KMS-11 (cell line): ENCODE measurements at regions not wholly inside any gene's neighbourhood (a gene's known extent, or its start where the extent isn't known, plus 50 kb on each side); places are given as distances from the start of the nearest gene placed in this dataset.

Source experiments
- H2AFZ ChIP-seq: fragments of 200-600 bp; sonication (generic); 2 replicates; pipeline ENCODE4 v1.6.1; 2016; ENCODE audit warnings: antibody characterized with exemption, mixed run types, low read depth
- H3K27ac ChIP-seq: fragments of 200-600 bp; sonication (generic); 2 replicates; pipeline ENCODE4 v1.6.1; 2016; ENCODE audit warnings: mild to moderate bottlenecking, mixed run types
- H3K27me3 ChIP-seq: fragments of 200-600 bp; sonication (generic); 2 replicates; pipeline ENCODE4 v1.6.1; 2017; ENCODE audit warnings: mild to moderate bottlenecking, low read depth, mixed run types, moderate library complexity; ENCODE audit not compliant: insufficient read depth
- H3K36me3 ChIP-seq: fragments of 200-600 bp; sonication (generic); 2 replicates; pipeline ENCODE4 v1.6.1; 2017; ENCODE audit warnings: mild to moderate bottlenecking, mixed run types; ENCODE audit not compliant: insufficient read depth
- H3K4me1 ChIP-seq: fragments of 200-600 bp; sonication (generic); 2 replicates; pipeline ENCODE4 v1.6.1; 2016; ENCODE audit warnings: mild to moderate bottlenecking, low read depth, mixed run types; ENCODE audit not compliant: poor library complexity, severe bottlenecking
- H3K4me2 ChIP-seq: fragments of 200-600 bp; sonication (generic); 2 replicates; pipeline ENCODE4 v1.7.0; 2016; ENCODE audit warnings: mild to moderate bottlenecking, mixed run types
- H3K4me3 ChIP-seq: fragments of 200-600 bp; sonication (generic); IDR thresholded peaks from 2 replicates; pipeline ENCODE4 v1.6.1; 2017; ENCODE audit warnings: low read depth, low read length, mixed read lengths; ENCODE audit not compliant: insufficient read depth
- H3K79me2 ChIP-seq: fragments of 200-600 bp; sonication (generic); 2 replicates; pipeline ENCODE4 v1.6.1; 2016; ENCODE audit warnings: low read depth, mixed run types; ENCODE audit not compliant: insufficient read depth
- H3K9ac ChIP-seq: fragments of 200-600 bp; sonication (generic); 2 replicates; pipeline ENCODE4 v1.6.1; 2016; ENCODE audit warnings: mild to moderate bottlenecking, mixed run types
- H4K20me1 ChIP-seq: fragments of 200-600 bp; sonication (generic); 2 replicates; pipeline ENCODE4 v1.6.1; 2016; ENCODE audit warnings: mild to moderate bottlenecking, mixed run types; ENCODE audit not compliant: insufficient read depth
- TF ChIP-seq, protein P1 (sequence below): fragments of 200-600 bp; sonication (generic); conservative IDR thresholded peaks from 2 replicates; pipeline ENCODE4 v1.6.1; 2017; ENCODE audit warnings: low read depth, mild to moderate bottlenecking, antibody characterized with exemption, low read length, moderate library complexity, mixed read lengths

DNA sequence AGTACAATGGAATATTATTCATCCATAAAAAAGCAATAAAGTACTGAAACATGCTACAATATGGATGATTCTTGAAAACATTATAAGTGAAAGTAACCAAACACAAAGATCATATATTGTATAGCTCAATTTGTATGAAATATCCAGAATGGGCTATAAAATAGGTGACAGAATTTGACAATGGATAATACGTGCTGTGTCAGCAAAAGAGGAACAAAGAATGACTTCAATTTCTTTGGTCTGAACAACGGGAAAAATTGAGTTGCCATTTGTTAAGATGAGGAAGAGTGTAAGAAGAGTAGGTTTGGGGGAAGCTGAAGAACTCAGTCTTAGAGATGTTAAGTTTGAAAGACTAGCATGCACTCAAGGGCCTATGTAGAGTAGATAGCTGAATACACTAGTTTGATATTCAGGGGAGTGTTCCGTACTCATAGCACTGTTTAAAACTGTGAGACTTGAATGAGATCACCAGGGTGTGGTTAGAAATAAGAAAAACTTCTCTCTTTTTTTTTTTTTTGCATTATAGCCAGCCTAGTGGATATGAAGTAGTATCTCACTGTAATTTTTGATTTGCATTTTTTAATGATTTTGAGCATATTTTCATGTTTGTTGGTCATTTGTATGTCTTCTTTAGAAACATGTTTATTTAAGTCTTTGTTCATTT is 213.6 kb downstream of the NR4A2 start:
- no peak overlapping the region for H3K4me2 ChIP-seq
- no peaks in the 10 kb centered on the region for H3K27me3 ChIP-seq
- no peaks in the 10 kb centered on the region for H4K20me1 ChIP-seq
- H2AFZ ChIP-seq: no peak overlapping the region
- no peaks in the 10 kb centered on the region for H3K4me1 ChIP-seq
- TF ChIP-seq, protein P1, sequence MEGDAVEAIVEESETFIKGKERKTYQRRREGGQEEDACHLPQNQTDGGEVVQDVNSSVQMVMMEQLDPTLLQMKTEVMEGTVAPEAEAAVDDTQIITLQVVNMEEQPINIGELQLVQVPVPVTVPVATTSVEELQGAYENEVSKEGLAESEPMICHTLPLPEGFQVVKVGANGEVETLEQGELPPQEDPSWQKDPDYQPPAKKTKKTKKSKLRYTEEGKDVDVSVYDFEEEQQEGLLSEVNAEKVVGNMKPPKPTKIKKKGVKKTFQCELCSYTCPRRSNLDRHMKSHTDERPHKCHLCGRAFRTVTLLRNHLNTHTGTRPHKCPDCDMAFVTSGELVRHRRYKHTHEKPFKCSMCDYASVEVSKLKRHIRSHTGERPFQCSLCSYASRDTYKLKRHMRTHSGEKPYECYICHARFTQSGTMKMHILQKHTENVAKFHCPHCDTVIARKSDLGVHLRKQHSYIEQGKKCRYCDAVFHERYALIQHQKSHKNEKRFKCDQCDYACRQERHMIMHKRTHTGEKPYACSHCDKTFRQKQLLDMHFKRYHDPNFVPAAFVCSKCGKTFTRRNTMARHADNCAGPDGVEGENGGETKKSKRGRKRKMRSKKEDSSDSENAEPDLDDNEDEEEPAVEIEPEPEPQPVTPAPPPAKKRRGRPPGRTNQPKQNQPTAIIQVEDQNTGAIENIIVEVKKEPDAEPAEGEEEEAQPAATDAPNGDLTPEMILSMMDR: no peak
- H3K4me3 ChIP-seq: no peak overlapping the region
- H3K27ac ChIP-seq: no peak overlapping the region
- no peaks in the 10 kb centered on the region for H3K79me2 ChIP-seq
- no peak overlapping the region for H3K9ac ChIP-seq
- H3K36me3 ChIP-seq: no peaks in the 10 kb centered on the region

DNA sequence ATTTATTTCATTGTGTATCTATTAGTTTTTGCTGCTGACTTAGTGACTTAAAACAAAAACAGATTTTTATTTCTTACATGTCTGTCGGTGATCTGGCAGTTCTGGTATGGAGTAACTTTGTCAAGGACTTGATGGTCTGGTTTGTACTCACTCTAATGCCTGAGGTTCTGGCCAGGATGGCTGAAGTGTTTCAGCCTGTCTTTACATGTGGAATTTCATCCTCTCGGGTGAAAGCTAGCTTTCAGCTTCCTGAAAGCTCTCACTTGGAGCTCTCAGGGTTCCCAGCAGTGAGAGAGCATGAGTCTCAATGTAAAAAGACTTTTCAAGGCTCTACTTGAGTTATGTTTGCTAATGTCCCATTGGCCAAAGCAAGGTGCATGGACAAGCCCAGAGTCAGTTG is 216.4 kb downstream of the NR4A2 start:
- Histone ChIP-seq H3K27me3 (no peaks in the 10 kb centered on the region), H3K9ac (no peak overlapping the region), H3K27ac (no peak overlapping the region), H3K4me2 (no peak overlapping the region), H3K4me1 (no peaks in the 10 kb centered on the region), H4K20me1 (no peaks in the 10 kb centered on the region), H3K79me2 (no peaks in the 10 kb centered on the region), H3K36me3 (no peaks in the 10 kb centered on the region), H2AFZ (no peak overlapping the region), H3K4me3 (no peak overlapping the region)
- TF ChIP-seq, protein P1: no peak

DNA sequence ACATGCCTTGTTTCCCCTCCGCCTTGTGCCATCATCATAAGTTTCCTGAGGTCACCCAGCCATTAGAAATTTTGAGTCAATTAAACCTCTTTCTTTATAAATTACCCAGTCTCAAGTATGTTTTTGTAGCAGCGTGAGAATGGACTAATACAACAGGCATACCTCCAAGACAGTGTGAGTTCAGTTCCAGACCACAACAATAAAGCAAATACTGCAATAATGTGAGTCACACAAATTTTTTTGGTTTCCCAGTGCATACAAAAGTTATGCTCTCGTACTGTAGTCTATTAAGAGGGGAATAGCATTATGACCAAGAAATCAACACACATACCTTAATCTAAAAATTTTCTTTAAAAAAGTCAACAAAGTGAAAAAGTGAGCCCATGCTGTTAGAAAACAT is 217.2 kb downstream of the NR4A2 start:
- no peak overlapping the region for H3K9ac ChIP-seq
- H3K27ac ChIP-seq: no peak overlapping the region

DNA sequence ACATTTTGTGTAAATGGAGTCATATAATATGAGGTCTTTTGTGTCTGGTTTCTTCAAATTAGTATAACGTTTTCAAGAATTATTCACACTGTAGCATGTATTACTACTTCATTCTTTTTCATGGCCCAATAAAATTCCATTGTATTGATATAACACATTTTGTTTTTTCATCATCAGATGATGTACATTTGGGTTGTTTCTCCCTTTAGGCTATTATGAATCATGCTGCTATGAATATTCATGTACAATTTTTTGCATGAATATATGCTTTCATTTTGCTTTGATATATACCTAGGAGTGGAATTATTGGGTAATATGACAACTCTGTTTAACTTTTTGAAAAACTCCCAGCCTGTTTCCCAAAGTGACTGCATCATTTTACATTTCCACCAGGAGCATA is 220.2 kb downstream of the NR4A2 start:
- Histone ChIP-seq H3K4me2 (no peak overlapping the region), H3K27ac (no peak overlapping the region), H3K27me3 (no peaks in the 10 kb centered on the region), H4K20me1 (no peaks in the 10 kb centered on the region), H3K4me3 (no peak overlapping the region), H3K79me2 (no peaks in the 10 kb centered on the region), H3K36me3 (no peaks in the 10 kb centered on the region), H2AFZ (no peak overlapping the region), H3K4me1 (no peaks in the 10 kb centered on the region), H3K9ac (no peak overlapping the region)
- TF ChIP-seq, protein P1: no peak

More for the DNA sequence above, 217.2 kb downstream of the NR4A2 start:
- Histone ChIP-seq H3K4me2 (no peak overlapping the region), H3K4me1 (no peaks in the 10 kb centered on the region), H2AFZ (no peak overlapping the region), H4K20me1 (no peaks in the 10 kb centered on the region), H3K4me3 (no peak overlapping the region), H3K27me3 (no peaks in the 10 kb centered on the region), H3K36me3 (no peaks in the 10 kb centered on the region), H3K79me2 (no peaks in the 10 kb centered on the region)
- TF ChIP-seq, protein P1: no peak
